HCT116 (cell line): ENCODE measurements at regions not wholly inside any gene's neighbourhood (a gene's known extent, or its start where the extent isn't known, plus 50 kb on each side); places are given as distances from the start of the nearest gene placed in this dataset.
A peak's percentile ranks its signal among the peaks of the same experiment; 100 is the strongest.

Experiments used
- ATAC-seq: fragments of 200-7000 bp; cut with Tn5 transposase; 2 replicates; pipeline ENCODE4 v1.9.1; 2020; ENCODE audit warnings: mild to moderate bottlenecking, moderate library complexity
- BruUV-seq: library from RNA; stranded (reverse); fragments of 400-500 nt; replicated peaks from 2 replicates; lab custom pipeline; 2021; lab: Mats Ljungman, UMichigan
- CTCF ChIA-PET: fragments of 300-600 bp; sonication (Branson Sonifier 250); formaldehyde crosslinking; loops from one replicate; lab custom pipeline; 2021; ENCODE audit warnings: antibody characterized with exemption; lab: Charles Lee
- POLR2A ChIA-PET: fragments of 300-600, 350-600 bp; sonication (Branson Sonifier 250); formaldehyde crosslinking; loops from one replicate; lab custom pipeline; 2021; ENCODE audit warnings: antibody characterized with exemption; lab: Charles Lee
- RAD21 ChIA-PET, 2 experiments: fragments of 300-600 bp; sonication (Branson Sonifier 250); formaldehyde crosslinking; loops; one replicate each; lab custom pipeline; 2023; ENCODE audit warnings: low total read pairs in 2 of 2; ENCODE audit not compliant: uncharacterized antibody in 2 of 2, unreplicated experiment in 2 of 2, low non-redundant PET in 1 of 2; lab: Charles Lee
- DNase-seq: peaks from one replicate; pipeline ENCODE4 v3.0.0-alpha.2; 2010; ENCODE audit warnings: low read depth, low spot score
- H2AFZ ChIP-seq: fragments of 200-600 bp; shearing (Covaris generic), sonication (generic); 2 replicates; pipeline ENCODE4 v1.6.1; 2017; ENCODE audit warnings: low read depth, mixed run types, mixed read lengths, antibody characterized with exemption, low read length; ENCODE audit not compliant: poor library complexity, severe bottlenecking
- H3K27ac ChIP-seq: 2 replicates; pipeline ENCODE4 v1.5.1; 2012; ENCODE audit warnings: low read depth, low read length
- H3K27me3 ChIP-seq: fragments of 200-600 bp; sonication (generic); 2 replicates; pipeline ENCODE4 v1.6.1; 2016; ENCODE audit warnings: mixed run types, low read length, mixed read lengths; ENCODE audit not compliant: insufficient read depth
- H3K36me3 ChIP-seq, 2 experiments: fragments of 200-500 bp in 1 of 2; fragments of 200-600 bp in 1 of 2; sonication (Bioruptor generic) in 1 of 2; sonication (generic) in 1 of 2; 2 replicates each; pipeline versions ENCODE4 v1.5.1 to v1.6.1; 2014 to 2016; ENCODE audit warnings: low read length in 2 of 2, inconsistent platforms in 1 of 2, mixed read lengths in 1 of 2, mixed run types in 1 of 2; ENCODE audit not compliant: insufficient read depth in 2 of 2, control insufficient read depth in 1 of 2
- H3K4me1 ChIP-seq, 2 experiments: fragments of 200-600 bp in 1 of 2; sonication (generic) in 1 of 2; 2 replicates each; pipeline versions ENCODE4 v1.5.1 to v1.6.1; 2012 to 2017; ENCODE audit warnings: low read length in 2 of 2, inconsistent platforms in 1 of 2, mild to moderate bottlenecking in 1 of 2, mixed read lengths in 1 of 2, mixed run types in 1 of 2, moderate library complexity in 1 of 2; ENCODE audit not compliant: insufficient read depth in 2 of 2, control insufficient read depth in 1 of 2
- H3K4me2 ChIP-seq: fragments of 200-600 bp; sonication (generic); 2 replicates; pipeline ENCODE4 v1.6.1; 2017; ENCODE audit warnings: mixed run types, low read length, mixed read lengths
- H3K4me3 ChIP-seq, 2 experiments: fragments of 200-600 bp in 1 of 2; sonication (generic) in 1 of 2; replicated peaks in 1 of 2; 2 replicates each; pipeline ENCODE4 v1.5.1; 2011 to 2016; ENCODE audit warnings: low read length in 2 of 2, control low read depth in 1 of 2, low read depth in 1 of 2, mild to moderate bottlenecking in 1 of 2, mixed read lengths in 1 of 2, mixed run types in 1 of 2
- H3K79me2 ChIP-seq: fragments of 200-600 bp; sonication (generic); 2 replicates; pipeline ENCODE4 v1.6.1; 2017; ENCODE audit warnings: mild to moderate bottlenecking, mixed run types, low read length, moderate library complexity, mixed read lengths; ENCODE audit not compliant: insufficient read depth
- H3K9ac ChIP-seq: fragments of 200-600 bp; sonication (generic); 2 replicates; pipeline ENCODE4 v1.6.1; 2016; ENCODE audit warnings: low read length, mixed read lengths
- H3K9me2 ChIP-seq: fragments of 200-600 bp; sonication (generic), shearing (Covaris generic); 2 replicates; pipeline ENCODE4 v1.6.1; 2017; ENCODE audit warnings: mixed run types, mild to moderate bottlenecking, moderate library complexity; ENCODE audit not compliant: insufficient read depth
- H3K9me3 ChIP-seq, 2 experiments: fragments of 200-500 bp in 1 of 2; fragments of 200-600 bp in 1 of 2; sonication (Bioruptor generic) in 1 of 2; sonication (generic) in 1 of 2; 2 replicates each; pipeline ENCODE4 v1.6.1; 2014 to 2017; ENCODE audit warnings: low read length in 2 of 2, mixed read lengths in 2 of 2, inconsistent platforms in 1 of 2, low read depth in 1 of 2, mild to moderate bottlenecking in 1 of 2, mixed run types in 1 of 2, moderate library complexity in 1 of 2; ENCODE audit not compliant: control insufficient read depth in 1 of 2, insufficient read depth in 1 of 2
- H4K20me1 ChIP-seq: fragments of 200-600 bp; sonication (generic), shearing (Covaris generic); 2 replicates; pipeline ENCODE4 v1.6.1; 2017; ENCODE audit warnings: mixed run types, mild to moderate bottlenecking, moderate library complexity; ENCODE audit not compliant: insufficient read depth
- ATF3 ChIP-seq: IDR thresholded peaks from 2 replicates; pipeline ENCODE4 v1.6.1; 2012
- CBX3 ChIP-seq: IDR thresholded peaks from 2 replicates; pipeline ENCODE4 v1.6.1; 2012; ENCODE audit warnings: low read depth
- CTCF ChIP-seq, 3 experiments: fragments of 200-600 bp in 1 of 3; sonication (generic) in 1 of 3; IDR thresholded peaks in 2 of 3; conservative IDR thresholded peaks in 1 of 3; 2 replicates each; pipeline ENCODE4 v1.5.1; 2012 to 2017; ENCODE audit warnings: low read depth in 2 of 3, low read length in 2 of 3, antibody characterized with exemption in 1 of 3, borderline replicate concordance in 1 of 3, control low read depth in 1 of 3, mild to moderate bottlenecking in 1 of 3, mixed read lengths in 1 of 3, mixed run types in 1 of 3, moderate library complexity in 1 of 3; ENCODE audit not compliant: insufficient read depth in 1 of 3
- EGR1 ChIP-seq: IDR thresholded peaks from 2 replicates; pipeline ENCODE4 v1.6.1; 2012; ENCODE audit warnings: low read depth
- ELF1 ChIP-seq: IDR thresholded peaks from 2 replicates; pipeline ENCODE4 v1.6.1; 2012; ENCODE audit warnings: low read depth, borderline replicate concordance
- EZH2phosphoT487 ChIP-seq: fragments of 200-600 bp; IDR thresholded peaks from 2 replicates; pipeline ENCODE4 v1.6.1; 2018; ENCODE audit warnings: antibody characterized with exemption, borderline replicate concordance
- FOSL1 ChIP-seq: IDR thresholded peaks from 2 replicates; pipeline ENCODE4 v1.6.1; 2012; ENCODE audit warnings: low read depth
- JUND ChIP-seq: IDR thresholded peaks from 2 replicates; pipeline ENCODE4 v1.6.1; 2012
- POLR2AphosphoS5 ChIP-seq: IDR thresholded peaks from 2 replicates; pipeline ENCODE4 v1.6.1; 2011; ENCODE audit warnings: mild to moderate bottlenecking, low read depth, low read length, moderate library complexity
- RAD21 ChIP-seq: IDR thresholded peaks from 2 replicates; pipeline ENCODE4 v1.6.1; 2012; ENCODE audit warnings: low read depth, mild to moderate bottlenecking
- REST ChIP-seq: IDR thresholded peaks from 2 replicates; pipeline ENCODE4 v1.6.1; 2012; ENCODE audit warnings: low read depth
- SP1 ChIP-seq: IDR thresholded peaks from 2 replicates; pipeline ENCODE4 v1.6.1; 2012; ENCODE audit warnings: low read depth
- YY1 ChIP-seq: IDR thresholded peaks from 2 replicates; pipeline ENCODE4 v1.6.1; 2011; ENCODE audit warnings: low read length, low read depth, moderate library complexity, mild to moderate bottlenecking; ENCODE audit not compliant: insufficient replicate concordance; ENCODE audit errors: extremely low read depth
- ZBTB33 ChIP-seq: IDR thresholded peaks from 2 replicates; pipeline ENCODE4 v1.6.1; 2011; ENCODE audit warnings: mild to moderate bottlenecking, low read length, moderate library complexity; ENCODE audit not compliant: insufficient replicate concordance; ENCODE audit errors: extremely low read depth
- ZFX ChIP-seq: fragments of 450-650 bp; IDR thresholded peaks from 2 replicates; pipeline ENCODE4 v1.6.1; 2017
- ZNF274 ChIP-seq: fragments of 200-500 bp; sonication (Bioruptor generic); IDR thresholded peaks from 2 replicates; pipeline ENCODE4 v1.6.1; 2014; ENCODE audit warnings: mild to moderate bottlenecking, low read depth, low read length, inconsistent platforms
- intact Hi-C: fragments of 100-400 bp; cut with micrococcal nuclease; formaldehyde crosslinking; loops from 2 replicates; pipeline ENCODE4 v1.10.0; 2022

DNA sequence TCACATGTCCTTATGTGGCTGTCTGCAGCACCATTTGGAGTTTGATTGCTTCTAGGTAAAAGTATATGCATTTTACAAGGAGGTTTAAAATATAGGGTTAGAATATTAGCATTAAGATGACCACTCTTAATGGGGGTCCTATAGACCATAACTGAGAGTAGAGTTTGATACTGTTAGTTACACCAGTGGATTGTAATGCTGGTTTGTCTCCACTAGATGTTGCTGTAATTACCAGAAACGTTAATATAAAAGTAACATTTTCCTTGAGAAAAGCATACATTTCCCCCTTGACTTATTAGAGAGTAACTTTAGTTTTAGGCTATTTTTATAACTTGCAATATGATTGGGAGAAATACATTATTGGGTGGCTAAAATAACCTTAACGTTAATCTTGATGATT lies 93.0 kb downstream of the ZXDA start:
- BruUV-seq, result no TSS peak
- Histone ChIP-seq H4K20me1 (no peaks in the 10 kb centered on the region), H3K79me2 (no peaks in the 10 kb centered on the region), H3K4me2 (no peak overlapping the region), H3K9me2 (no peaks in the 10 kb centered on the region), H3K4me3 (no peak overlapping the region), H3K27me3 (no peaks in the 10 kb centered on the region), H3K36me3 (no peaks in the 10 kb centered on the region), H3K4me1 (no peaks in the 10 kb centered on the region), H3K9ac (no peak overlapping the region), H3K9me3 (no peaks in the 10 kb centered on the region), H3K27ac (no peak overlapping the region), H2AFZ (no peak overlapping the region)
- intact Hi-C loops, result loop anchor here (5.0 kb wide), 1 partner anchor 660 kb away; no protein-coding TSS in a partner anchor
- ChIA-PET RAD21 (no interaction called here), POLR2A (no interaction called here), CTCF (no interaction called here)
- TF ChIP-seq SP1 (no peak), EGR1 (no peak), EZH2phosphoT487 (no peak), CBX3 (no peak), FOSL1 (no peak), ZNF274 (no peak), ZFX (no peak), POLR2AphosphoS5 (no peak), RAD21 (0 out of 2 replicates have a peak, but pooled peaks have one; percentile 8), REST (no peak), ELF1 (no peak), CTCF (IDR thresholded peaks at IDR 0.05 in 2 of 3, conservative IDR thresholded peaks at IDR 0.05 in 1 of 3; ENCODE audit: borderline replicate concordance in 1 of 3, insufficient read depth in 1 of 3, low read depth in 2 of 3, low read length in 2 of 3) (peak in 2 of 3 experiments; percentile 39 to 45; a peak in 3 of 6 replicates), JUND (no peak), ATF3 (no peak), YY1 (no peak), ZBTB33 (no peak)
- no peak for DNase-seq
- no peak for ATAC-seq
